WTC11 (cell line): ENCODE measurements at regions not wholly inside any gene's neighbourhood (a gene's known extent, or its start where the extent isn't known, plus 50 kb on each side); places are given as distances from the start of the nearest gene placed in this dataset.

Experiments used
- ATAC-seq: fragments of 200-7000 bp; cut with Tn5 transposase; 2 replicates; pipeline ENCODE4 v1.10.0; 2021; ENCODE audit warnings: mild to moderate bottlenecking, moderate library complexity
- CTCF ChIA-PET: fragments of 300-600 bp; sonication (Branson Sonifier 250); formaldehyde crosslinking; loops from one replicate; lab custom pipeline; 2021; ENCODE audit warnings: antibody characterized with exemption; lab: Charles Lee
- POLR2A ChIA-PET: fragments of 350-600 bp; sonication (Branson Sonifier 250); formaldehyde crosslinking; loops from one replicate; lab custom pipeline; 2021; ENCODE audit warnings: antibody characterized with exemption; lab: Charles Lee
- DNase-seq: peaks from one replicate; pipeline ENCODE4 v3.0.0; 2021; ENCODE audit warnings: low spot score
- H3K27ac Mint-ChIP-seq: 2 replicates; pipeline ENCODE4 v1.8.0; 2021; ENCODE audit warnings: mixed read lengths
- H3K27me3 Mint-ChIP-seq: 2 replicates; pipeline ENCODE4 v1.8.0; 2021; ENCODE audit warnings: low read depth, mild to moderate bottlenecking, moderate library complexity, mixed read lengths
- H3K36me3 Mint-ChIP-seq: 2 replicates; pipeline ENCODE4 v1.8.0; 2021; ENCODE audit warnings: mixed read lengths
- H3K4me1 Mint-ChIP-seq: 2 replicates; pipeline ENCODE4 v1.8.0; 2022; ENCODE audit warnings: mixed read lengths
- H3K4me3 Mint-ChIP-seq: 2 replicates; pipeline ENCODE4 v1.8.0; 2021; ENCODE audit warnings: mild to moderate bottlenecking, moderate library complexity, mixed read lengths
- H3K9me3 Mint-ChIP-seq: 2 replicates; pipeline ENCODE4 v1.8.0; 2021; ENCODE audit warnings: mixed read lengths
- JAZF1 ChIP-seq: fragments of 250-450 bp; sonication (Bioruptor Pico); IDR thresholded peaks from 2 replicates; pipeline ENCODE4 v1.9.0; 2021; ENCODE audit warnings: moderate library complexity, mild to moderate bottlenecking, inconsistent platforms
- MXD4 ChIP-seq: fragments of 250-450 bp; sonication (Bioruptor Pico); IDR thresholded peaks from 2 replicates; pipeline ENCODE4 v1.8.0; 2021; ENCODE audit warnings: mild to moderate bottlenecking, moderate library complexity, borderline replicate concordance
- NFE2L1 ChIP-seq: sonication (generic); formaldehyde crosslinking; IDR thresholded peaks from 2 replicates; pipeline ENCODE4 v1.8.1; 2023; ENCODE audit warnings: missing genetic modification reagents
- NR3C1 ChIP-seq: sonication (generic); formaldehyde crosslinking; conservative IDR thresholded peaks from 2 replicates; pipeline ENCODE4 v1.8.1; 2023; ENCODE audit warnings: low read depth, mild to moderate bottlenecking, missing genetic modification reagents
- SOX15 ChIP-seq: fragments of 250-450 bp; sonication (Bioruptor Pico); IDR thresholded peaks from 2 replicates; pipeline ENCODE4 v1.9.0; 2021; ENCODE audit warnings: mild to moderate bottlenecking
- SP1 ChIP-seq: sonication (generic); formaldehyde crosslinking; conservative IDR thresholded peaks from 2 replicates; pipeline ENCODE4 v1.8.1; 2022; ENCODE audit warnings: missing genetic modification reagents
- TCF7 ChIP-seq: sonication (generic); formaldehyde crosslinking; IDR thresholded peaks from 2 replicates; pipeline ENCODE4 v1.8.0; 2022; ENCODE audit warnings: mild to moderate bottlenecking, low read depth, missing genetic modification reagents, moderate library complexity
- TEAD4 ChIP-seq: sonication (generic); formaldehyde crosslinking; IDR thresholded peaks from 2 replicates; pipeline ENCODE4 v1.8.0; 2022; ENCODE audit warnings: mild to moderate bottlenecking, missing genetic modification reagents
- ZBTB21 ChIP-seq: sonication (generic); formaldehyde crosslinking; IDR thresholded peaks from 2 replicates; pipeline ENCODE4 v1.8.1; 2023; ENCODE audit warnings: mild to moderate bottlenecking, missing genetic modification reagents, borderline replicate concordance
- ZNF219 ChIP-seq: sonication (generic); formaldehyde crosslinking; IDR thresholded peaks from 2 replicates; pipeline ENCODE4 v1.8.0; 2023; ENCODE audit warnings: missing genetic modification reagents, mild to moderate bottlenecking, borderline replicate concordance
- ZNF263 ChIP-seq: sonication (generic); formaldehyde crosslinking; IDR thresholded peaks from 2 replicates; pipeline ENCODE4 v1.8.1; 2022; ENCODE audit warnings: low read depth, mild to moderate bottlenecking, moderate library complexity, missing genetic modification reagents
- ZNF396 ChIP-seq: fragments of 250-450 bp; sonication (Bioruptor Pico); IDR thresholded peaks from 2 replicates; pipeline ENCODE4 v1.8.0; 2021; ENCODE audit warnings: mild to moderate bottlenecking, moderate library complexity, borderline replicate concordance
- ZNF671 ChIP-seq: fragments of 250-450 bp; sonication (Bioruptor Pico); IDR thresholded peaks from 2 replicates; pipeline ENCODE4 v1.8.0; 2021; ENCODE audit warnings: mild to moderate bottlenecking
- TF ChIP-seq, protein P1 (sequence below): sonication (generic); formaldehyde crosslinking; IDR thresholded peaks from 2 replicates; pipeline ENCODE4 v1.8.0; 2023; ENCODE audit warnings: mild to moderate bottlenecking, missing genetic modification reagents
- TF ChIP-seq, protein P2 (sequence below): sonication (generic); formaldehyde crosslinking; IDR thresholded peaks from 2 replicates; pipeline ENCODE4 v1.8.1; 2022; ENCODE audit warnings: low read depth, missing genetic modification reagents, borderline replicate concordance
- TF ChIP-seq, protein P3 (sequence below): sonication (generic); formaldehyde crosslinking; IDR thresholded peaks from 2 replicates; pipeline ENCODE4 v1.8.1; 2022; ENCODE audit warnings: mild to moderate bottlenecking, missing genetic modification reagents, moderate library complexity, borderline replicate concordance
- TF ChIP-seq, protein P4 (sequence below): sonication (generic); formaldehyde crosslinking; IDR thresholded peaks from 2 replicates; pipeline ENCODE4 v1.8.1; 2022; ENCODE audit warnings: missing genetic modification reagents, borderline replicate concordance
- TF ChIP-seq, protein P5 (sequence below): sonication (generic); formaldehyde crosslinking; IDR thresholded peaks from 2 replicates; pipeline ENCODE4 v1.8.0; 2023; ENCODE audit warnings: missing genetic modification reagents, mild to moderate bottlenecking, borderline replicate concordance
- TF ChIP-seq, protein P6 (sequence below): fragments of 250-450 bp; sonication (Bioruptor Pico); IDR thresholded peaks from 2 replicates; pipeline ENCODE4 v2.1.2; 2022; ENCODE audit warnings: mild to moderate bottlenecking, moderate library complexity

DNA sequence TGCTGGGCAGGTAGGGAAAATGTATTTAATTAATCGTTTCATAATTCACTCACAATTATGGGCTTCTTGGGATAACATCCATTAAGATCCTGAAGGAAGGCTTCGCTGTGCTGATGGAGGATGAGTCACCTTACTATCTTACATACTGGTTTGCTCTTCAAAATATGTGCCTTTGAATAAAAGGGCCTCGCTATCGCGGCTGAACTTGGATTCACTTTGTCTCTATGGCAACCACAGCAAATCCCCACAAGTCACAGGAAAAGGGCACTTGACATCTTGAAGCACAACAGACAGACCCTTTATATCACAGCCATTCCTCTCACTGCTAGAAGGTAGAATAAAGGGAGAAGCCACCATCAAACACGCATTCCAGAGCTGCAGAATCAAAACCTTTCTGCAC lies 141.3 kb upstream of the MYLIP start:
- peaks cover 25% of the 10 kb centered on the region for H3K4me1 Mint-ChIP-seq
- ChIA-PET CTCF (interaction anchor here (1.6 kb wide), 1 partner anchor 93 kb away, joined by 6 read pairs; no protein-coding TSS in a partner anchor), POLR2A (no interaction called here)
- H3K9me3 Mint-ChIP-seq = peaks cover 11% of the 10 kb centered on the region
- DNase-seq (no peak), ATAC-seq (no peak)
- no peak overlapping the region for H3K4me3 Mint-ChIP-seq
- no peak for TF ChIP-seq JAZF1
- TF ChIP-seq ZNF219 (CRISPR knock-in tag) = no peak
- no peak for TF ChIP-seq ZNF396
- TF ChIP-seq, protein P1, sequence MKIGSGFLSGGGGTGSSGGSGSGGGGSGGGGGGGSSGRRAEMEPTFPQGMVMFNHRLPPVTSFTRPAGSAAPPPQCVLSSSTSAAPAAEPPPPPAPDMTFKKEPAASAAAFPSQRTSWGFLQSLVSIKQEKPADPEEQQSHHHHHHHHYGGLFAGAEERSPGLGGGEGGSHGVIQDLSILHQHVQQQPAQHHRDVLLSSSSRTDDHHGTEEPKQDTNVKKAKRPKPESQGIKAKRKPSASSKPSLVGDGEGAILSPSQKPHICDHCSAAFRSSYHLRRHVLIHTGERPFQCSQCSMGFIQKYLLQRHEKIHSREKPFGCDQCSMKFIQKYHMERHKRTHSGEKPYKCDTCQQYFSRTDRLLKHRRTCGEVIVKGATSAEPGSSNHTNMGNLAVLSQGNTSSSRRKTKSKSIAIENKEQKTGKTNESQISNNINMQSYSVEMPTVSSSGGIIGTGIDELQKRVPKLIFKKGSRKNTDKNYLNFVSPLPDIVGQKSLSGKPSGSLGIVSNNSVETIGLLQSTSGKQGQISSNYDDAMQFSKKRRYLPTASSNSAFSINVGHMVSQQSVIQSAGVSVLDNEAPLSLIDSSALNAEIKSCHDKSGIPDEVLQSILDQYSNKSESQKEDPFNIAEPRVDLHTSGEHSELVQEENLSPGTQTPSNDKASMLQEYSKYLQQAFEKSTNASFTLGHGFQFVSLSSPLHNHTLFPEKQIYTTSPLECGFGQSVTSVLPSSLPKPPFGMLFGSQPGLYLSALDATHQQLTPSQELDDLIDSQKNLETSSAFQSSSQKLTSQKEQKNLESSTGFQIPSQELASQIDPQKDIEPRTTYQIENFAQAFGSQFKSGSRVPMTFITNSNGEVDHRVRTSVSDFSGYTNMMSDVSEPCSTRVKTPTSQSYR (CRISPR knock-in tag) = no peak
- no peak for TF ChIP-seq ZBTB21 (CRISPR knock-in tag)
- TF ChIP-seq NFE2L1 (CRISPR knock-in tag) = no peak
- no peak for TF ChIP-seq ZNF263 (CRISPR knock-in tag)
- TF ChIP-seq, protein P2, sequence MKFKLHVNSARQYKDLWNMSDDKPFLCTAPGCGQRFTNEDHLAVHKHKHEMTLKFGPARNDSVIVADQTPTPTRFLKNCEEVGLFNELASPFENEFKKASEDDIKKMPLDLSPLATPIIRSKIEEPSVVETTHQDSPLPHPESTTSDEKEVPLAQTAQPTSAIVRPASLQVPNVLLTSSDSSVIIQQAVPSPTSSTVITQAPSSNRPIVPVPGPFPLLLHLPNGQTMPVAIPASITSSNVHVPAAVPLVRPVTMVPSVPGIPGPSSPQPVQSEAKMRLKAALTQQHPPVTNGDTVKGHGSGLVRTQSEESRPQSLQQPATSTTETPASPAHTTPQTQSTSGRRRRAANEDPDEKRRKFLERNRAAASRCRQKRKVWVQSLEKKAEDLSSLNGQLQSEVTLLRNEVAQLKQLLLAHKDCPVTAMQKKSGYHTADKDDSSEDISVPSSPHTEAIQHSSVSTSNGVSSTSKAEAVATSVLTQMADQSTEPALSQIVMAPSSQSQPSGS = no peak
- TF ChIP-seq SOX15 = no peak
- no peak overlapping the region for H3K27ac Mint-ChIP-seq
- no peaks in the 10 kb centered on the region for H3K36me3 Mint-ChIP-seq
- H3K27me3 Mint-ChIP-seq = no peaks in the 10 kb centered on the region; the same call in 1 of the 2 replicates

DNA sequence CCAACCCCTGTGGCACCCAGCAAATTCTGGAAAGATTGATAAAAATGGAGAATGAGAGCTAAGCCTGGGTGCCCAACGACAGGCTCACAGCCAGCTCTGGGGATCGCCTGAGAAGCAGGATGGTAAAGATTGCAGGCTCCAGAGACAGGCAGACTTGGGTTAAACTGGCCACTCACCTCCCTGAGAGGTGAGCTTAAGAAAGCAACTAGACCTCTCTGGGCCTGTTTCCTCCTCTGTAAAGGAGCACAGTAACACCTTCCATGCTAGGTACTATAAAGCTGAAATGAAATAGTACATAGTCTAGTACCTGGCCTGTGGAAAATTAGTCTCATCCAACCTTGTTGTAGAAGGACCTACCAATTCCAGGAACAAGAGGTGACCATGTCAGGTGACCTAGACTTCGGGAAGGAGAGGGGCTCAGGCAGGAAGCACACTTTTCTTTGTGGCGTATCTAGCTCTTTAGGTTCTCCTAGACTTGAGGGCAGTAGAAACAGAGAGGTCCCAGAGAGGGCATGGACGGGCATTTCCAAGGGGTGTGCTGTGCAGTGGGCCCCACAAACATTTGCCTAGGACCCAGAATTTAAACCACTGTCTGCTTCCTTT lies 142.8 kb upstream of the MYLIP start:
- Mint-ChIP-seq H3K36me3 (no peaks in the 10 kb centered on the region), H3K27ac (no peak overlapping the region), H3K4me1 (peaks cover 25% of the 10 kb centered on the region), H3K27me3 (no peaks in the 10 kb centered on the region; the same call in none of the 2 replicates), H3K9me3 (peaks cover 6% of the 10 kb centered on the region), H3K4me3 (no peak overlapping the region)
- no peak for ATAC-seq
- no peak for DNase-seq
- ChIA-PET CTCF (no interaction called here), POLR2A (interaction anchor here (0.6 kb wide), 1 partner anchor 142 kb away, joined by 3 read pairs; no protein-coding TSS in a partner anchor)
- no peak for TF ChIP-seq ZNF219 (CRISPR knock-in tag)
- no peak for TF ChIP-seq MXD4
- no peak for TF ChIP-seq NR3C1 (CRISPR knock-in tag)
- TF ChIP-seq, protein P3, sequence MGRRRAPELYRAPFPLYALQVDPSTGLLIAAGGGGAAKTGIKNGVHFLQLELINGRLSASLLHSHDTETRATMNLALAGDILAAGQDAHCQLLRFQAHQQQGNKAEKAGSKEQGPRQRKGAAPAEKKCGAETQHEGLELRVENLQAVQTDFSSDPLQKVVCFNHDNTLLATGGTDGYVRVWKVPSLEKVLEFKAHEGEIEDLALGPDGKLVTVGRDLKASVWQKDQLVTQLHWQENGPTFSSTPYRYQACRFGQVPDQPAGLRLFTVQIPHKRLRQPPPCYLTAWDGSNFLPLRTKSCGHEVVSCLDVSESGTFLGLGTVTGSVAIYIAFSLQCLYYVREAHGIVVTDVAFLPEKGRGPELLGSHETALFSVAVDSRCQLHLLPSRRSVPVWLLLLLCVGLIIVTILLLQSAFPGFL = no peak
- TF ChIP-seq, protein P4, sequence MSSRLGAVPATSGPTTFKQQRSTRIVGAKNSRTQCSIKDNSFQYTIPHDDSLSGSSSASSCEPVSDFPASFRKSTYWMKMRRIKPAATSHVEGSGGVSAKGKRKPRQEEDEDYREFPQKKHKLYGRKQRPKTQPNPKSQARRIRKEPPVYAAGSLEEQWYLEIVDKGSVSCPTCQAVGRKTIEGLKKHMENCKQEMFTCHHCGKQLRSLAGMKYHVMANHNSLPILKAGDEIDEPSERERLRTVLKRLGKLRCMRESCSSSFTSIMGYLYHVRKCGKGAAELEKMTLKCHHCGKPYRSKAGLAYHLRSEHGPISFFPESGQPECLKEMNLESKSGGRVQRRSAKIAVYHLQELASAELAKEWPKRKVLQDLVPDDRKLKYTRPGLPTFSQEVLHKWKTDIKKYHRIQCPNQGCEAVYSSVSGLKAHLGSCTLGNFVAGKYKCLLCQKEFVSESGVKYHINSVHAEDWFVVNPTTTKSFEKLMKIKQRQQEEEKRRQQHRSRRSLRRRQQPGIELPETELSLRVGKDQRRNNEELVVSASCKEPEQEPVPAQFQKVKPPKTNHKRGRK (CRISPR knock-in tag) = no peak
- no peak for TF ChIP-seq TCF7 (CRISPR knock-in tag)

DNA sequence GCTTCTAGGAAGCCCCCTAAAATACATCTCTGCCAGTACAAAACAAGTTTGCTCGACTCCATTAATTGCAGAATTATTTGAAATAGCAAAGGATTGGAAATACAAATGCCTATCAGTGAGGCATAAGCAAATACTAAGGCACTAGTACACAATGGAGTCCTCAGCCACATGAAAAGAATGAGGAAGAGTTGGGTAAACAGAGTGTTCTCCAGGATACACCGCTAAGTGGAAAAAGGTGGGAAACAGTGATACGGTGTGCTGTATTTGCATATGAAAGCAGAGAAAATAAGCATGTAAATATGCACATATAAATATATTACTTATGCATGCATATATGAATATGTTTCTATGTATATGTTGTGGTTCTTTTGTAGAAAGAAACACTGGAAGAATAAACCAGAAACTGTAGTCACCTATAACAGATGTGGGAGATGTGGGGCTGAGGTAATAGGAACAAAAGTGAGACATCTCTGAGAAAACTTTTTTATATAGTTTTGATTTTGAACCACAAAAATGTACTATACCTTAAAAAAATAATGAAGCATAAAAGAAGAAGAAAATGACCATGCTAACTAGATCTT lies 143.4 kb upstream of the MYLIP start:
- H3K27ac Mint-ChIP-seq = no peak overlapping the region
- H3K4me3 Mint-ChIP-seq = no peak overlapping the region
- peaks cover 25% of the 10 kb centered on the region for H3K4me1 Mint-ChIP-seq
- TF ChIP-seq, protein P5, sequence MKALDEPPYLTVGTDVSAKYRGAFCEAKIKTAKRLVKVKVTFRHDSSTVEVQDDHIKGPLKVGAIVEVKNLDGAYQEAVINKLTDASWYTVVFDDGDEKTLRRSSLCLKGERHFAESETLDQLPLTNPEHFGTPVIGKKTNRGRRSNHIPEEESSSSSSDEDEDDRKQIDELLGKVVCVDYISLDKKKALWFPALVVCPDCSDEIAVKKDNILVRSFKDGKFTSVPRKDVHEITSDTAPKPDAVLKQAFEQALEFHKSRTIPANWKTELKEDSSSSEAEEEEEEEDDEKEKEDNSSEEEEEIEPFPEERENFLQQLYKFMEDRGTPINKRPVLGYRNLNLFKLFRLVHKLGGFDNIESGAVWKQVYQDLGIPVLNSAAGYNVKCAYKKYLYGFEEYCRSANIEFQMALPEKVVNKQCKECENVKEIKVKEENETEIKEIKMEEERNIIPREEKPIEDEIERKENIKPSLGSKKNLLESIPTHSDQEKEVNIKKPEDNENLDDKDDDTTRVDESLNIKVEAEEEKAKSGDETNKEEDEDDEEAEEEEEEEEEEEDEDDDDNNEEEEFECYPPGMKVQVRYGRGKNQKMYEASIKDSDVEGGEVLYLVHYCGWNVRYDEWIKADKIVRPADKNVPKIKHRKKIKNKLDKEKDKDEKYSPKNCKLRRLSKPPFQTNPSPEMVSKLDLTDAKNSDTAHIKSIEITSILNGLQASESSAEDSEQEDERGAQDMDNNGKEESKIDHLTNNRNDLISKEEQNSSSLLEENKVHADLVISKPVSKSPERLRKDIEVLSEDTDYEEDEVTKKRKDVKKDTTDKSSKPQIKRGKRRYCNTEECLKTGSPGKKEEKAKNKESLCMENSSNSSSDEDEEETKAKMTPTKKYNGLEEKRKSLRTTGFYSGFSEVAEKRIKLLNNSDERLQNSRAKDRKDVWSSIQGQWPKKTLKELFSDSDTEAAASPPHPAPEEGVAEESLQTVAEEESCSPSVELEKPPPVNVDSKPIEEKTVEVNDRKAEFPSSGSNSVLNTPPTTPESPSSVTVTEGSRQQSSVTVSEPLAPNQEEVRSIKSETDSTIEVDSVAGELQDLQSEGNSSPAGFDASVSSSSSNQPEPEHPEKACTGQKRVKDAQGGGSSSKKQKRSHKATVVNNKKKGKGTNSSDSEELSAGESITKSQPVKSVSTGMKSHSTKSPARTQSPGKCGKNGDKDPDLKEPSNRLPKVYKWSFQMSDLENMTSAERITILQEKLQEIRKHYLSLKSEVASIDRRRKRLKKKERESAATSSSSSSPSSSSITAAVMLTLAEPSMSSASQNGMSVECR (CRISPR knock-in tag) = no peak
- TF ChIP-seq SP1 (CRISPR knock-in tag) (no peak), ZNF671 (CRISPR knock-in tag) (no peak), TEAD4 (CRISPR knock-in tag) (no peak)
- TF ChIP-seq, protein P6, sequence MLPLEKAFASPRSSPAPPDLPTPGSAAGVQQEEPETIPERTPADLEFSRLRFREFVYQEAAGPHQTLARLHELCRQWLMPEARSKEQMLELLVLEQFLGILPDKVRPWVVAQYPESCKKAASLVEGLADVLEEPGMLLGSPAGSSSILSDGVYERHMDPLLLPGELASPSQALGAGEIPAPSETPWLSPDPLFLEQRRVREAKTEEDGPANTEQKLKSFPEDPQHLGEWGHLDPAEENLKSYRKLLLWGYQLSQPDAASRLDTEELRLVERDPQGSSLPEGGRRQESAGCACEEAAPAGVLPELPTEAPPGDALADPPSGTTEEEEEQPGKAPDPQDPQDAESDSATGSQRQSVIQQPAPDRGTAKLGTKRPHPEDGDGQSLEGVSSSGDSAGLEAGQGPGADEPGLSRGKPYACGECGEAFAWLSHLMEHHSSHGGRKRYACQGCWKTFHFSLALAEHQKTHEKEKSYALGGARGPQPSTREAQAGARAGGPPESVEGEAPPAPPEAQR = no peak

More for the DNA sequence above, 143.4 kb upstream of the MYLIP start:
- ChIA-PET POLR2A (no interaction called here), CTCF (no interaction called here)
- ATAC-seq = no peak
- Mint-ChIP-seq H3K36me3 (no peaks in the 10 kb centered on the region), H3K9me3 (peaks cover 6% of the 10 kb centered on the region; the same call in 1 of the 2 replicates), H3K27me3 (no peaks in the 10 kb centered on the region; the same call in none of the 2 replicates)
- DNase-seq = no peak
